GM19452 (cell line): ENCODE measurements at regions not wholly inside any gene's neighbourhood (a gene's known extent, or its start where the extent isn't known, plus 50 kb on each side); places are given as distances from the start of the nearest gene placed in this dataset.
A peak's percentile ranks its signal among the peaks of the same experiment; 100 is the strongest.

Experiments used
- ATAC-seq: cut with Tn5 transposase; IDR thresholded peaks from one replicate; pipeline ENCODE4 v1.9.1; 2021; ENCODE audit not compliant: unreplicated experiment

- no peak for ATAC-seq
Observed at GRCh38 chr14:96931751-96932150, 134.6 kb downstream of the VRK1 start.

GRCh38 chr14:96934638-96935330, 137.6 kb downstream of the VRK1 start:
- ATAC-seq, result no peak

- ATAC-seq, result no peak
Observed at GRCh38 chr14:96938946-96939345, 141.8 kb downstream of the VRK1 start.

GRCh38 chr14:96940009-96940408, 142.8 kb downstream of the VRK1 start:
- no peak for ATAC-seq

- no peak for ATAC-seq
Observed at GRCh38 chr14:96944297-96944696, 147.1 kb downstream of the VRK1 start.

DNA sequence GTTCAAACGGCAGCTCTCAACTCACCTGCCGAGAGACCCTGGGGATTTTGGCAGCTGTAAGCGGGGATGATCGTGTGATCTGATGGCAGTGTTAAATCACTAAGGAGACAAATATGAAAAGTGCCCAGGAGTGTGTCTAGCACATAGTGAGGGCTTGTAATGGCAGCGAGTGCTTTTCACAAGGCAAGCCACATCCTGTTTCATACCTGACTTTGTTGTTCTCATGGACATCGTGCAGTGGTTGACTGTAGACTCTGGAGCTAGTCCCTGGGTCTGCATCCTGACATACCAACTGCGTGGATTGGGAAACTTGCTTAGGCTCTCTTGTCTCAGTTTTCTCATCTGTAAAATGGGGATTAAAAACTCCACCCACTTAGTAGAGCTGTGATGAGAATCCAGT, 148.5 kb downstream of the VRK1 start:
- no peak for ATAC-seq

DNA sequence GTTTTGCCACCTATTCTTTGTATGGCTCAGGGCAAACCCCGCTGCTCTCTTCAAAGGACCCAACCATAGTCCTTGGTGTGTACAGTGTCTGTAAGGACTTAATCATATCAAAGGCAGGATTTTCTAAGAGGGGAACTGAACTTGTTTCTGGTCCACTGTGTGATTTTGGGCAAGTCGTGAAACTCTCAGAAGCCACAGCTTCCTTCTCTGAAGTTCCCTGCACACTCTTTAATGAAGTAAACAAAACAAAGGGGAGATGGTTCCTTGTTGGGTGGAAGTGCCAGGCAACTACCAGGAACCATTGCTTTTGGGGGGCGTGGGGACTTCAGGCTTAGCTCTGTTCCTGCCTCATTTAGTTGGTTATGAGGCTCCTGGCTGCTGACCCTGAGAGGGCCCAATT, 152.4 kb downstream of the VRK1 start:
- no peak for ATAC-seq

GRCh38 chr14:96951511-96951910, 154.3 kb downstream of the VRK1 start:
- ATAC-seq, result no peak

DNA sequence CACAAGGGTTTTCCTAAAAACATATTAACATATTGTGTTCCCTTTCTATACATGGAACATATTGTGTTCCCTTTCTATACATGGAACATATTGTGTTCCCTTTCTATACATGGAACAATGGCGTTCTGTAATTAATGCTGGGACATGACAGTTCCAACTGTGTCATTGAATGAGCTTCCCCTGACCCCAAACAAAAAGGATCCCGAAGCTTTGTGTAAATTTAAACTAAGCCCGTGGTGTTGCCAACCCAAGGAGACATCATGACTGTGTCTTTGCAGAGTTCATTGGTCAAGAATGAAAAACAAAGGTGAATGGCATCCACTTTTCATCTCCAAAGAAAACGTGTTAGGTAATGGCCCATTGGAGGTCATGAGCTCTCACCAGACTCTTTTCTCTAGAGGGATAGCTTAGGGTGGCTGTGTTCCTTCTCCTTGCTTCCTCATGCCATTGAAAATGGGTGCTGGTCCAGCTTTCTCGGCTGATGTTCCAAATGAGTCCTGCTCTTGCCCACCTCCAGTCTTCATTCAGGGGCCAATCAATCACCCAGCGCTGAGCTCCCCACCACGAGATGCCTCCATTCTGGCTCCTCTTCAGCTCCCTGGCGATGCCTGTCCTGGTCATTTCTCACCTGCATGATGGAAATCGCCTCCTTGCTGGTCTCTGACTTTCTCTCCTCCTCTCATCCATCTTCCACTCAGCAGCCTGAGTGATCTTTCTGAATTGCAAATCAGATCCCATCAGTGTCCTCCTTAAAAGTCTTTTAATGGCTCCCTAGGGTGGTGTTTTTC, 156.1 kb downstream of the VRK1 start:
- no peak for ATAC-seq

- ATAC-seq, result no peak
Observed at GRCh38 chr14:96953875-96954185, 156.6 kb downstream of the VRK1 start.

DNA sequence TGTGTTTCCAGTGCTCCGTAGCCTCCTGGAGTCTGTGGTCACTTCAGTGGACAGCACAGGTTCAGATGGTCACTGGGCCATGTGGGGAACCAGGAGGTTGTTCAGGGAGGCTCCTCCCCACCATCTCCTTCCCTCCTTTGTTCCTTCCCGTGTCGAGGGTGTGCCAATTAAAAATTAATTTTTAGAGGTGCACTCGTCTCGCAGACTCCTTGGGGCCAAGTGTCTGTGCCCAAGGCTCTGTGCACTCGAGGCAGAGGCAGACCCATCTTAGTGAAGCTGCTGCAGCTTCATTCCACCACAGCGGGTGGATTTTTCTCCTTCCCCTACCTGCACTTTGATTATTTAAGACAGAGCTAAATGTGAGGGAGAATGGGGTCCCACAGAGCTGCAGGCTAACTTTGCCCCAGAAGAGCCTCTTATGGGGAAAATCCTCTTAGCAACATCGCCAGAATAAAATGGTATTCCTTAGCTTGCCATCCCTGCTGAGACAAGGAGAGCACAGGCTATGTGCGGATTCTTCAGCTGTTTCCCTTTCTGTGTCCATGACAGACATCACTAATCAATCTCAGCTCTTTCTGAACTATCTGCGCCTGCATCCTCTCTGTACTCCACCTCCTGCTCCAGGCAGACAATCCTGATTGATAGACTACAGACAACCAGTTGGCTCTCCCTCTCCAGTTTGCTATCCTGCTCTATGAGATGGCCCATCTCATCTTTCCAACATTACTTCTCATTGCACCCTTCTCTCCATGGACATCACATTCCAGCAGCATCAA, 159.5 kb downstream of the VRK1 start:
- no peak for ATAC-seq

DNA sequence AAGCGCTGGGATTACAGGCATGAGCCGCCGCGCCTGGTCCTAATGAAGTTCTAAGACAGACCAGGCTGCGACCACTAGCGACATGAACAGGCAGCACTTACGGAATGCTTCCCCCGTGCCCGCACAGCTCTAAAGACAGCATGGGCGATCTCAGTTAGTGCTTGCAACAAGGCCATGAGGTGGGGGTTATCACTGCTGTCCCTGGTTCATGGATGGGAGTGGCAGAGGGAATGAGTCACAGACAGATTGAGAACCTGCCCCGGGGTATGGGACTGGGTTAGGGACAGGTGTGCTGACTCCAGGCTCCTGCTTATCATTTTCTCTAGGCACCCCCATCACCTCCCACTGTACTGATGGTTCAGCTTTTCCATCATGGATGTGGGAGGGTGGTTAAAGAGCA, 160.9 kb downstream of the VRK1 start:
- no peak for ATAC-seq

DNA sequence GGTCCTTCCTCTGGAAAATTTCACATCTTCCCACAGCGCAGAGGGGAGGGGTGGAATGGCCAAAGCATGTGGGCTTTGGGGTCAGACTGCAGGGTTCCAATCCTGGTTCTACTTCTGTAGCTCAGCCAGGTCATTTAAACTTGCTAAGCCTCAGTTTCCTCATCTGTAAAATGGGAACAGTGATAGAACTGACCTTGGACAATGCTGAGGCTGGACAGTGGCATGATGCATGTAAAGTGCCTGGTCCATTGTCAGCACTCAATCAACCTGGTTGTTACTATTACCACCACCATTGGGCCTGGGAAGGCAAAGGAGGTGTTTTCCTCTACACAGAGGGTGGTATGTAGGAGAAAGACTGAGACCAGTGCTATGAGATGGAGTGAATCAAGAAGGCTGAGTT, 162.8 kb downstream of the VRK1 start:
- ATAC-seq, result no peak

DNA sequence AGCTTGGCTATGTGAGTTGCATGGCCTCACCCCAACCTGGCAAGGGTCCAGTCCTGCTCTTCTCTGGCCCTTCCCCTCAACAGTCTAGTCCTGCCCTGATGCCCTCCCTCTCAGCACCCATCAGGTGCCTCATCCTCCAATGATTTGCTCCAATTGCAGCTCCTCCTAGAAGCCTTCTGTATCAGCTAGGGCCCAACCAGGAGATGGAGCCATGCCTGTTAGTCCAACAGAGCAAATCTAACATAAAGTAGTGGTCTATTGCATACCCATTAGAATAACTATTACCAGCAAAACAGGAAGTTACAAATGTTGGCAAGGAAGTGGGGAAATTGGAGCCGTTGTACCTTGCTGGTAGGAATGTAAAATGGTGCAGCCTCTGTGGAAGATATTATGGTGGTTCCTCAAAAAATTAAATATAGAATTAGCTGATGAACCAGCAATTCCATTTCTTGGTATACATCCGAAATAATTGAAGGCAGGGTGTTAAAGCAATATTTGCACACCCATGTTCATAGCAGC, 163.5 kb downstream of the VRK1 start:
- no peak for ATAC-seq

GRCh38 chr14:96961895-96962294, 164.7 kb downstream of the VRK1 start:
- no peak for ATAC-seq

DNA sequence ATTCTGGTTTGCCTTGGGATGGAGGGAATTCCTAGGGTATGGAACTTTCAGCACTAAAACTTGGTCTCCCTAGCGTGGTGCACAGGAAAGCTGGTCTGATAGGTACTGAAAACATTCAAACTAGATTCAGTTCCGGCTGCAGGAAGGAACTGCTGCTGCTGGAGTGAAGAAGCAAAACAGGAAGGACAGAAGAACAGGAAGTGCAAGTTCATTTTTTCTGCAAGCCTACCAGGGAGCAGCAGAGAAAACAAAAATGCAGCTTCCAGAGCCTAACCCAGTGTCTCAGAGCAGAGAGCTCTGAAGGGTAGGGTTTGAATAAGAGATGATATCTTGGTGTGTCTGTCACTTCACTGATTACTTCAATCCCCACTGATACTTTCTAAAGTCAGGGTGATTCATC, 165.2 kb downstream of the VRK1 start:
- peak; percentile 83 for ATAC-seq

GRCh38 chr14:96964726-96965415, 167.7 kb downstream of the VRK1 start:
- ATAC-seq, result no peak

DNA sequence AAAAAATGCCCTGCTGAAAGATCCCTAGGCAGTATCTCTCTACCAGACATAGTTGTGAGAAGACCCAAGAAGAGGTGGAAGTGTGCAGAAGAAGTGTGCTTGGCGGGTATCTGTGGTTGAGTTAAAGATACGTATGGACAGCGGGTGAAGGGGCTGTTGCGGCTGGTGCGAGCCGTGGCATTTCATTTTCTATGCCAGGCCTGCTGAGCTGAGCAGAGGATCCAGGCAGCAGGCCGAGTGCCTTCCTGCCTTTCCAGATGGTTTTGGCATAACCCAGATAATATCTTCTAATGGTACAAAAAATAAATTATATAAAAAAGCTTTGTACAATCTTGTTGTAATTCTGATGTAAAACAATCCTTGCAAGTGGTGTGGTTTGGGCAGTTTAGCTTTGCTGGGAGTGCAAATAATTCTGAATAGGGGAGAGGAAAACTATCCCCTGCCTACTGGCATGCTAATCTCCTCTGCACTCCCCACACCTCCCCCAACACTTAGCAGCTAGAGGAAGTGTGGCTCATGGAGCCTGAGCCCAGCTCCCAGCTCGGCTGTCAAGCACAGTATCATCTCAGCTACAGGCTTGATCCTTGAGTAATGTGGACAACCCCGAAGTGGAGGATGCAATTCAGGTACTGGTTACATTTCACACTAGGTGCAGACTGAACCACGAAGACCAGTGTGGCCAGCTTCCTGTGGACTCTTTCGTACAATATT, 168.9 kb downstream of the VRK1 start:
- ATAC-seq, result no peak

GRCh38 chr14:96975116-96975515, 177.9 kb downstream of the VRK1 start:
- no peak for ATAC-seq

GRCh38 chr14:96978525-96979272, 181.5 kb downstream of the VRK1 start:
- no peak for ATAC-seq
